OCI-LY7 (cell line): ENCODE measurements at regions not wholly inside any gene's neighbourhood (a gene's known extent, or its start where the extent isn't known, plus 50 kb on each side); places are given as distances from the start of the nearest gene placed in this dataset.
"Not testable (repeated sequence)": the region's sequence is repeated elsewhere in the genome, so short reads cannot be mapped to it uniquely, and the experiment has no call there.

Experiments used
- CTCF ChIP-seq: fragments of 200-600 bp; sonication (generic); conservative IDR thresholded peaks from 2 replicates; pipeline ENCODE4 v1.5.1; 2014; ENCODE audit warnings: mild to moderate bottlenecking, antibody characterized with exemption, low read length, moderate library complexity, mixed read lengths
- EZH2phosphoT487 ChIP-seq: fragments of 200-600 bp; sonication (generic); IDR thresholded peaks from 2 replicates; pipeline ENCODE4 v1.6.1; 2018; ENCODE audit warnings: low read depth, borderline replicate concordance, mild to moderate bottlenecking, mixed run types, antibody characterized with exemption, low read length, moderate library complexity, mixed read lengths

- not testable (repeated sequence) for TF ChIP-seq CTCF, EZH2phosphoT487
Measured at GRCh38 chr2:39917371-39917770, 138.3 kb upstream of the THUMPD2 start.
